Mesendoderm (in vitro differentiated cells): ENCODE measurements at regions not wholly inside any gene's neighbourhood (a gene's known extent, or its start where the extent isn't known, plus 50 kb on each side); places are given as distances from the start of the nearest gene placed in this dataset.
"Not testable (repeated sequence)": the region's sequence is repeated elsewhere in the genome, so short reads cannot be mapped to it uniquely, and the experiment has no call there.

ENCODE experiments used
- DNase-seq: peaks from one replicate; pipeline ENCODE4 v3.0.0; 2013
- H2AK5ac ChIP-seq: 2 replicates; pipeline ENCODE4 v1.6.1; 2013; ENCODE audit warnings: low read length, inconsistent platforms
- H2BK120ac ChIP-seq: 2 replicates; pipeline ENCODE4 v1.6.1; 2013; ENCODE audit warnings: low read depth, mild to moderate bottlenecking, low read length, moderate library complexity, mixed read lengths
- H2BK15ac ChIP-seq: replicated peaks from 2 replicates; pipeline ENCODE4 v1.6.1; 2013; ENCODE audit warnings: low read depth, mild to moderate bottlenecking, moderate library complexity
- H2BK5ac ChIP-seq: 2 replicates; pipeline ENCODE4 v1.6.1; 2013; ENCODE audit warnings: low read length, inconsistent platforms
- H3K18ac ChIP-seq: 2 replicates; pipeline ENCODE4 v1.6.1; 2013; ENCODE audit warnings: mild to moderate bottlenecking, low read length, mixed read lengths
- H3K23ac ChIP-seq: one replicate; pipeline ENCODE4 v1.6.1; 2013; ENCODE audit warnings: low read length
- H3K27ac ChIP-seq: 2 replicates; pipeline ENCODE4 v1.5.1; 2013; ENCODE audit warnings: low read depth, mild to moderate bottlenecking, inconsistent platforms, low read length, moderate library complexity
- H3K27me3 ChIP-seq: 2 replicates; pipeline ENCODE4 v1.6.1; 2013; ENCODE audit warnings: low read length, control low read depth, mild to moderate bottlenecking, inconsistent platforms; ENCODE audit not compliant: insufficient read depth, poor library complexity
- H3K36me3 ChIP-seq: 2 replicates; pipeline ENCODE4 v1.6.1; 2013; ENCODE audit warnings: low read length, inconsistent platforms; ENCODE audit not compliant: control insufficient read depth, insufficient read depth
- H3K4ac ChIP-seq: one replicate; pipeline ENCODE4 v1.6.1; 2013; ENCODE audit warnings: low read depth, mild to moderate bottlenecking, low read length, moderate library complexity
- H3K4me1 ChIP-seq: 2 replicates; pipeline ENCODE4 v1.6.1; 2013; ENCODE audit warnings: low read depth, low read length, inconsistent platforms; ENCODE audit not compliant: control insufficient read depth
- H3K4me2 ChIP-seq: 2 replicates; pipeline ENCODE4 v1.6.1; 2013; ENCODE audit warnings: low read length
- H3K4me3 ChIP-seq: 2 replicates; pipeline ENCODE4 v1.5.1; 2013; ENCODE audit warnings: mild to moderate bottlenecking, low read length
- H3K56ac ChIP-seq: one replicate; pipeline ENCODE4 v1.6.1; 2013; ENCODE audit warnings: low read length
- H3K79me1 ChIP-seq: 2 replicates; pipeline ENCODE4 v1.6.1; 2013; ENCODE audit warnings: low read length, inconsistent platforms
- H3K79me2 ChIP-seq: 2 replicates; pipeline ENCODE4 v1.6.1; 2013; ENCODE audit warnings: mild to moderate bottlenecking, low read length; ENCODE audit not compliant: control insufficient read depth, insufficient read depth
- H3K9ac ChIP-seq: 2 replicates; pipeline ENCODE4 v1.6.1; 2013; ENCODE audit warnings: low read length, inconsistent platforms
- H4K5ac ChIP-seq: one replicate; pipeline ENCODE4 v1.6.1; 2013; ENCODE audit warnings: low read length
- H4K8ac ChIP-seq: one replicate; pipeline ENCODE4 v1.6.1; 2013; ENCODE audit warnings: low read depth, mild to moderate bottlenecking, control low read depth, low read length, moderate library complexity
- WGBS: extraction: QIAGEN DNeasy Blood & Tissue Kit; methylation state at CpG from one replicate; pipeline ENCODE4 v1.1.7; 2013; ENCODE audit warnings: low lambda C conversion rate, missing lambda C conversion rate; ENCODE audit not compliant: insufficient coverage; ENCODE audit errors: extremely low coverage; 5-methylcytosine and 5-hydroxymethylcytosine counted together

DNA sequence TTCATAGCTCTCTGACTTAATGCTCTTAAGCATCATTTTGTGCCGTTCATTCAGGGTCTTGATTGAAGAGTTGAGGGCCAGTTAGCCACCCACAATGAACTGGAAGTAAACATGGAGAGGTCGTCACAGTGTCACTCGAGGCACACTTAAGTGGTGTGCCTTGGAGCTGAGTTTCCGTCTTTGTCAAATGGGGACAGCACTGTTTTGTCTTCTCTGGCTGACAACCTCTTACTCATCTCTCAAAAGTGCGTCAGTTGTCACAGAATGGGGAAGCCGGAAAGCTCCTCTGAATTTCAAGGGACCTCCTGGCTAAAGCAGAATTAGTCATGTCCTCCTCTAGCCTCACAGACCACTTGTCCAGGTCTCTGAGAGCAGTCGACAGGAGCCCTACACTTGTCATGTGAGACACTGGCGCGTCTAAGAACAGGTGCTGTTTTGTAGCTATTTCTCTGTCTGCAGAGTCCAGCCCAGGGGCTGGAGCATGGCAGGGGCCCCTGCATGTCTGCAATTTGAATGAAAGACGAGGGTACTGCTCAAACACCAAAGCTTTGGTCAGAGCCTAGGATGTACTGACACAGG, 231.5 kb downstream of the NPIPA7 start:
- not testable (repeated sequence) for H3K36me3 ChIP-seq, H2BK120ac ChIP-seq, DNase-seq, H3K18ac ChIP-seq, H3K4ac ChIP-seq, H3K9ac ChIP-seq, H3K4me1 ChIP-seq, H3K4me2 ChIP-seq, H3K27ac ChIP-seq, H3K27me3 ChIP-seq, H3K79me1 ChIP-seq, H3K23ac ChIP-seq, H3K4me3 ChIP-seq, H2BK15ac ChIP-seq, H2AK5ac ChIP-seq, H3K79me2 ChIP-seq, H4K5ac ChIP-seq, H3K56ac ChIP-seq, H4K8ac ChIP-seq, H2BK5ac ChIP-seq
- no CpG with 5 or more reads among the region's 10 CpGs for WGBS

DNA sequence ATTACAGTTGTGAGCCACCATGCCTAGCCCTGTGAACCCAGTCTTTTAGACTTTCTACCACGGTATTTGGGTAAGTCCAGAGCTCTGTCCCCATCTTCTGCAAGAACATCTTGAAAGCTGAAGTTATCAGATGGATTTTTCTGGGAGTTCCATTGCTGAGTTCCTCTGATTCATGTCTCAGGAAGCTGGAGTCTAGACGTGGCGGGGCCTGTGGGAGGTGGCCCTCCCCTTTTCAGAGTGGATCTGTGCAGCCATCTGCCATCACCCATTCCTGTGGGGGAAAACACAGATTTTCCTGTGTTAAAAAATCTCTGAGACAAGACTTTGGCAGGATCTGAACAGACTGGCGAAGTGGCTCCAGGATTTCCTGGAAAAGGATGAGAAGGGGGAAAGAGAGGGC, 234.3 kb downstream of the NPIPA7 start:
- H4K8ac ChIP-seq, H3K27me3 ChIP-seq, H3K56ac ChIP-seq, H2BK15ac ChIP-seq, H2AK5ac ChIP-seq, H3K4me1 ChIP-seq, H3K79me2 ChIP-seq, H3K79me1 ChIP-seq, H3K23ac ChIP-seq, H3K36me3 ChIP-seq, H3K4me2 ChIP-seq, H3K4me3 ChIP-seq, H2BK5ac ChIP-seq, H2BK120ac ChIP-seq, H3K27ac ChIP-seq, H3K9ac ChIP-seq, DNase-seq, H3K18ac ChIP-seq, H3K4ac ChIP-seq, H4K5ac ChIP-seq: not testable (repeated sequence)
- no CpG with 5 or more reads among the region's 4 CpGs for WGBS

DNA sequence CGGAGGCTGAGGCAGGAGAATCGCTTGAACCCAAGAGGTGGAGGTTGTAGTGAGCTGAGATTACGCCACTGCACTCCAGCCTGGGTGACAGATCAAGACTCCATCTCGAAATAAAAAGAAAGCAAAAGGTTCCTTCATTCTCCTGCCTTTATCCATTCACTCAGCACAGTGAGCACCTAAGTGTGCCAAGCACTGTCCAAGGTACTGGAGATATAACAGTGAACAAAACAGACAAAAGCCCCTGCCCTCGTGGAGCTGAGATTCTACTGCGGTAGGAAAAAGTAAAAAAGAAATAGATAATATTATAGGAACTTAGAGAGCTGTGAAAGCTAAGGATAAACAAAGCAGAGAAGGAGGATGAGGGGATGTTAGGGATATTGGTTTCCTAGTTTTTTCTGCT, 235.5 kb downstream of the NPIPA7 start:
- H3K18ac ChIP-seq, H3K79me1 ChIP-seq, H2BK5ac ChIP-seq, H3K23ac ChIP-seq, H3K27ac ChIP-seq, H4K5ac ChIP-seq, H3K9ac ChIP-seq, H3K79me2 ChIP-seq, H3K56ac ChIP-seq, H3K27me3 ChIP-seq, H3K4me1 ChIP-seq, H3K4me3 ChIP-seq, DNase-seq, H4K8ac ChIP-seq, H3K4ac ChIP-seq, H3K36me3 ChIP-seq, H2AK5ac ChIP-seq, H2BK15ac ChIP-seq, H2BK120ac ChIP-seq, H3K4me2 ChIP-seq: not testable (repeated sequence)
- WGBS = no CpG with 5 or more reads among the region's 6 CpGs

DNA sequence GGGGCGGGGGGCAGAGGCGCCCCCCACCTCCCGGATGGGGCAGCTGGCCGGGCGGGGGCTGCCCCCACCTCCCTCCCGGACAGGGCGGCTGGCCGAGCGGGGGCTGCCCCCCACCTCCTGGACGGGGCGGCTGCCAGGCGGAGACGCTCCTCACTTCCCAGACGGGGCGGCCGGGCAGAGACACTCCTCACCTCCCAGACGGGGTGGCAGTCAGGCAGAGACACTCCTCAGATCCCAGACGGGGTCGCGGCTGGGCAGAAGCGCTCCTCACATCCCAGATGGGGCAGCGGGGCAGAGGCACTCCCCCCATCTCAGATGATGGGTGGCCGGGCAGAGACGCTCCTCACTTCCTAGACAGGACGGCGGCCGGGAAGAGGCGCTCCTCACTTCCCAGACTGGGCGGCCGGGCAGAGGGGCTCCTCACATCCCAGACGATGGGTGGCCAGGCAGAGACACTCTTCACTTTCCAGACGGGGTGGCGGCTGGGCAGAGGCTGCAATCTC, 240.1 kb downstream of the NPIPA7 start:
- not testable (repeated sequence) for H2AK5ac ChIP-seq, H3K27ac ChIP-seq, H4K5ac ChIP-seq, H3K18ac ChIP-seq, H2BK120ac ChIP-seq, H3K56ac ChIP-seq, H3K36me3 ChIP-seq, H2BK5ac ChIP-seq, H3K4me1 ChIP-seq, DNase-seq, H3K9ac ChIP-seq, H3K4me2 ChIP-seq, H3K4me3 ChIP-seq, H3K79me1 ChIP-seq, H3K4ac ChIP-seq, H3K79me2 ChIP-seq, H2BK15ac ChIP-seq, H3K27me3 ChIP-seq, H4K8ac ChIP-seq, H3K23ac ChIP-seq
- WGBS = no CpG with 5 or more reads among the region's 33 CpGs

DNA sequence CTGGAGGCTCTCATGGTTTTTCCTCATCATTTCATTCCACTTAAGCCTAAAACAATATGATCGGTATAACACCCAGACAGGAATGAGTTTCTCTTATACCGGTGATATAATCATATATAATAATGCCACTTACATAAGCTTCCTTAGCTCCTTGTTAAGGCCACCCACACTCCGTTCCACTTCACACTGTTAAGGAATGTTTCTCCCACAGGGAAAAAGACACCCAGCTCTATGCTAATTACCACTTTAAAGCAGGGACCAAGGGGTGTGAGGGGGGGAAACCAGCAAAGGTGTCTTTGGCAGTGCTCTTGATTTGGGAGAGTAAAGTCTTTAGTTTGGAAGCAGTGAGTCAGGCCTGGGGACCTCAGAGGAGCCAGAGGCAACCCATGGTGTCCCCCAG, 245.4 kb downstream of the NPIPA7 start:
- H3K56ac ChIP-seq, H2BK15ac ChIP-seq, H3K79me2 ChIP-seq, H2AK5ac ChIP-seq, H4K5ac ChIP-seq, H3K4ac ChIP-seq, H3K18ac ChIP-seq, H3K27ac ChIP-seq, H3K4me2 ChIP-seq, H3K9ac ChIP-seq, H3K36me3 ChIP-seq, H4K8ac ChIP-seq, H2BK120ac ChIP-seq, H2BK5ac ChIP-seq, DNase-seq, H3K27me3 ChIP-seq, H3K23ac ChIP-seq, H3K4me1 ChIP-seq, H3K79me1 ChIP-seq, H3K4me3 ChIP-seq: not testable (repeated sequence)
- WGBS = no CpG with 5 or more reads among the region's 3 CpGs

DNA sequence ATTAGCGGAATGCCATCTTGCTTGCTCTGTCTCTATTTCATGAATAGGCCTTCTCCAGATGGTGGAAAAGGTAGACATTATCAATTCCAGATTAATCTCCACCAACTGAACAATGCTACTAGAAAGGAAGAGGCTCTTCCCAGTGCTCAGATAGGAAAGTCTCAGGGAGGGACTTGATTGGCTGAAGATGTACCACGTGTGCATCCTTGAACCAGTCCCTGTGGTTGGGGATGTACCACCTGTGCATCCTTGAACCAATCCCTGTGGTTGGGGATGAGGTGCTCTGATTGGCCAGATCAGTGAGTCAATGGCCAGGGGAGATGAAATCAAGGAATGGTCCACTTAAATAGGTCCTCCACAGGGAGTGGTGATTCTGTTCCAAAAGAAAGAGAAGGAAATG, 246.2 kb downstream of the NPIPA7 start:
- H3K56ac ChIP-seq, H3K79me1 ChIP-seq, DNase-seq, H4K8ac ChIP-seq, H3K9ac ChIP-seq, H3K36me3 ChIP-seq, H3K18ac ChIP-seq, H3K27me3 ChIP-seq, H3K4ac ChIP-seq, H4K5ac ChIP-seq, H3K27ac ChIP-seq, H2AK5ac ChIP-seq, H3K4me3 ChIP-seq, H3K23ac ChIP-seq, H2BK120ac ChIP-seq, H3K79me2 ChIP-seq, H3K4me2 ChIP-seq, H2BK5ac ChIP-seq, H2BK15ac ChIP-seq, H3K4me1 ChIP-seq: not testable (repeated sequence)
- WGBS = no CpG with 5 or more reads among the region's 2 CpGs
